ENCODE measurements at regions not wholly inside any gene's neighbourhood (a gene's known extent, or its start where the extent isn't known, plus 50 kb on each side); places are given as distances from the start of the nearest gene placed in this dataset.
"Not testable (repeated sequence)": the region's sequence is repeated elsewhere in the genome, so short reads cannot be mapped to it uniquely, and the experiment has no call there.

DNA sequence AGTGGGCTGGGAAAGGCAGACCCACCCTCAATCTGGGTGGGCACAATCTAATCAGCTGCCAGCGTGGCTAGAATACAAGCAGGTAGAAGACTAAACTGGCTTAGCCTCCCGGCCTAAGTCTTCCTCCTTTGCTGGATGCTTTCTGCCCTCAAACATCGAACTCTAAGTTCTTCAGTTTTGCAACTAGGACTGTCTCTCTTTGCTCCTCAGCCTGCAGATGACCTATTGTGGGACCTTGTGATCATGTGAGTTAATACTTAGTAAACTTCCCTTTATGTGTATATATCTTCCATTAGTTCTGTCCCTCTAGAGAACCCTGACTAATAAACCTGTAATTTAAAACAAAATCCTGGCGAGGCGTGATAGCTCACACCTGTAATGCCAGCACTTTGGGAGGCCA, 51.8 kb upstream of the SLC39A8 start:
- not testable (repeated sequence) for DNase-seq

DNA sequence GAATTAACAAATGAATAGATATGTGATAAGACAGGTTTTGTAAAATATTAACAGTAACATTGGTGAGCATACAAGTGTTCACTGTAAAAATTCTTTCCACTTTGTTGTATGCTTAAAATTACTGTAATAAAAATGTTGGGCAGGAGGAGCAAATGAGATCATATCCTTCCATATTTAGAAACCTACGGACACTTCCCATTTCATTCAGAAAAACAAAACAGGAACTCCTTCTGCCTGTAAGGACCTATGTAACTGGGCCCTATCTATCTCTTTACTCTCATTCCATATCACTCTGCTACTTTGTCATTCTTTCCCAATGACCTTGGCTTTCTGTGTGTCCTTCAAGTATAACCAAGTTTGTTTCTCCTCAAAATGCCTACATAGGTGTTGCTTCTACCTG, 53.7 kb upstream of the SLC39A8 start:
- DNase-seq: no peak

DNA sequence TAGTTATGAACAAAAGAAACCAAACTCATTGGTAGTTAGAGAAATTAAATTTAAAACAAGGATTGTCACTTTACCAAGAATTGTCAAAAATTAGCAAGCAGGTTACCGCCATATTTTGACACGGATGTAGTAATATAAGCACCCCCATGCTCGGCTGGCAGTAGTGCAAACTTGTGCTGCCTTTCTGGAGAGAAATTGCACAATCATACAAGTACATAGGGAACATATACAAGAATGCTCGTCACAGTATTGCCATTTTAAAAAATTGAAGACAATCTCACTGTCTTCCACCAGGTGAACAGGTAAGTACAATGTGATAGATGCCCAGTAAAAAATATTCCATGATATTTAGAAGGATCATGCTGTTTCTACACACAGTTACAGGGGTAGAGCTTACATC, 55.6 kb upstream of the SLC39A8 start:
- DNase-seq: no peak

DNA sequence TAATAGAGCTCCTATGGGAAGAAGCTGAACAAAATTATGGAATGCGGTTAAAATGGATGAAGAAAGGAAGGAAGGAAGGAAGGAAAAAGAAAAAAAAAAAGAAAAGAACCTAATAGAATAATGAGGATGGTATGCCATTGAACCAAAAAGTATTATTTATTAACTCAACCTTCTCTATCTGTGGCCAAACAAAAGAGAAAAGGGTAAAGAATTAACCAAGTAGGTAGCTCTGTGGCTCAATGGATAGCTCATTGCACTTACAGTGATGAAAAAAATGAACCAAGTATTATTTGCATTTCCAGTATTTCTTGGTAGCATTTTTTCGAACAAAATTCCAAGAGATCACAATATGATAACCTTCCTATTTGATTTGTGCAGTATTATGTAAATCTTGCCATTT, 56.9 kb upstream of the SLC39A8 start:
- DNase-seq: no peak

DNA sequence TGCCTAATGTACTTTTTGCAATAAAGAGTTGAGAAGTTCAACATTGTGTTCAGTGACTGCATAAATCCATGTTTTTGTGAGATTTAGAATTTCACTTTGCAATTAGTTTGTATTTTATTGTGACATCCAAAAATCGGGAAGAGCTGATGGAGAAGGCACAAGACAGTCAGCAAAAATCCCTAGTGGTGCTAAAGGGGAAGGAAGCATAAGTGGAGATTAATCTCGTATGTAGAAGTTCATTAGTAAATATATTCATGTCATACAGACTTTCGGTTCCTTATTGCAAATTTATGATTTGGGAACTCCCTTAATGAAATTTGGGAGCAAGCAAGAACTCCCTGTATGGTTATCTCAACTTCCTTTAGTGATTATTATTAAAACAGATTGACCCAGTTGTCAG, 57.8 kb upstream of the SLC39A8 start:
- DNase-seq: no peak

DNA sequence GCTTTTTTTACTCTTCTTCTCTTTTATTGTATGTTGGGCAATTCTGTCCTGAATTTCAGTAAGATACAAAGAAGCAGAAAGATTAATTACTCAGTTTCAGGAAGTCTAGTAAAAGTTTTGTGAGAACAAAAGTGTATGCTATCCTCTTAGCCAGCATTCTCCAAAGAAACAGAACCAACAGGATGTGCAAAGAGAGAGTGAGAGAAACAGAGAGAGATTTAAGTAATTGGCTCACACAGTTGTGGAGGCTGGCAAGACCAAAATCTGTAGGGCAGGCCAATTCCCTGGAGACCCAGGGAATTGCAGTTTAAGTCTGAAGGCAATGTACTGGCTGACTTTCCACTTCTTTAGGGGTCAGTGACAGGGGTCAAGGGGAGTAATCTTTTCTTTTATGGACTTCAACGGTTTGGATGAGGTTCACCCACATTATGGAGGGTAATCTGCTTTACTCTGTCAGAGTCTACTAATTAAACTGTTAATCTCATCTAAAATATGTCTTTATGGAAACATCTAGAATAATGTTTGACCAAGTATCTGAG, 59.2 kb upstream of the SLC39A8 start:
- DNase-seq: no peak

DNA sequence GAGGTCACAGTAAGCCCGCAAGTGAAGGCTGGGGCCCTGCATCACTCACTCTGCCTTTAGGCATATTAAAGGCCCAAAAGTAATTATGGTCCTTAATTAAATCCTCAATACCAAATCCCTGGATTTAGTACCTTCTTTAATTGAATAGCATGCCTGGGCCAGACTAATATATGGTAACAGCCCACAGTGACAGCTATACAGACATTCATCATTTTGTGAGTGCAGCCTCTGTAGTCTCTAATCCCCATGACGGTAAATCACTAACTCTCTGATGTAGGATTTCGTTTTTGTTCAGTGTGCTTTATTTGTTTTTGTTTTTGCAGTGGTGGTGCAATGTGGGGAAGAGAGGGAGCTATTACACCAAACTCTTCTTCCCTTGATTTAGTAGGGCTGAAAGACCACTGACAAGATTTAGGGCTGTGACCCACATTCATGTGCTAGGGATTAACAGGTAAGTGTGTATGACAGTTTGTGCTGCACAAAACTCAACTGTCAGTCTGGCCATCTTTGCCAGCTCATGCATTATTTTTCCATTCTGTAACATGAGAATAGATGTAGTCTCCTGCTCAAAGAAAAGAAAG, 60.6 kb upstream of the SLC39A8 start:
- DNase-seq: no peak

DNA sequence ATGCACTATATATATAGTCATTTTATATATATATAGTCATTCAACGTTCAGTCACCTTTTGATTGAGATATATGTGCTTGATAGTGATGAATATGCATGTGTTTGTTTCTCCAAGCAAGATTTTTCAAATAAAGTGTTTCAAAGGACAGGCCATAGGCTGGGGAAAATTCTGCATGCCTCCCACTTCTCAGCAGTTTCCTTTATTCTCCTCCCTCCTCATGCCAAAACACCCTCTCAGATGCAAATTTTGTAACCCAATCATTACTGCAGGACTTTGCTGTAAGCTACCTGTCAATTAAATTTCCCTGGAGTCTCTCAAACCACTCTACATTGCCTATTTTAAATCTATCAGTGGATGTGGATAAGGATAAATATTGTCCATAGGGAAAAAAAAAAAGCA, 65.6 kb upstream of the SLC39A8 start:
- DNase-seq: not testable (repeated sequence)

DNA sequence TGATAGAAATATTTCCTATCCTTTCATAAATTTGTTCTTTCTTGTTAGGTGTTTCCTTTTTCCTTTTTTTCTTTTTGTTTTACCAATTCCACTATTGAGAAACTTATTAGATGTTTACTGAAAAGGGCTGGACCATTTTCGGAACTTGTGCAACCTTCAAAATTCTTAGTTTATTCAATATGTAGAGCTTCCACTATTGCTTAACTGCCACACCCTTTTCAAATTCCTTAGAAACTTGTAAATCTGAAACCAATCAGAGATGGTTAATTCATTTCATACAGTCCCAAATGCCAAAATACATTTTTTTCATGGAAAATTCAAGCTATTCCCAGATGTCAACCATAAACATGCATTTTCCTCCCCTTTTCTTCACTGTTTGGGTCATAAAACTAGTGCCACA, 66.1 kb upstream of the SLC39A8 start:
- DNase-seq: no peak

DNA sequence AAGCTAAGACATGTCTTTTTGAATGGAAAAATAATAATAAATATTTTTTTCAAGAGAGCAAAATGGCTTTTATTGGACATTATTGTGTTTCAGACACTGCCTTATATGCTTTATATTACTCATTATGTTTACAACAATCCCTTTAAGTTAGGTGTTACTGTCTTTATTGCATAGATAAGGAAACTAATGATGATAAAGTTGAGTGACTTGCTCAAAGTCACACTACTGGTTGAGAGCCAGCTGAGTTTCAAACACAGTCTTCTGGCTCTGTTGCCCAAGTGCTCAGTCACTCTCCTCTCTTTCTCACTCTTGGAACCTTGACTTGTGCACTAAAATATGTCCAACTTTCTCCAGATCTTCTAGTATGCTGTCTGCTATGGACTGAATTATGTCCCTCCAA, 71.5 kb upstream of the SLC39A8 start:
- DNase-seq: no peak

DNA sequence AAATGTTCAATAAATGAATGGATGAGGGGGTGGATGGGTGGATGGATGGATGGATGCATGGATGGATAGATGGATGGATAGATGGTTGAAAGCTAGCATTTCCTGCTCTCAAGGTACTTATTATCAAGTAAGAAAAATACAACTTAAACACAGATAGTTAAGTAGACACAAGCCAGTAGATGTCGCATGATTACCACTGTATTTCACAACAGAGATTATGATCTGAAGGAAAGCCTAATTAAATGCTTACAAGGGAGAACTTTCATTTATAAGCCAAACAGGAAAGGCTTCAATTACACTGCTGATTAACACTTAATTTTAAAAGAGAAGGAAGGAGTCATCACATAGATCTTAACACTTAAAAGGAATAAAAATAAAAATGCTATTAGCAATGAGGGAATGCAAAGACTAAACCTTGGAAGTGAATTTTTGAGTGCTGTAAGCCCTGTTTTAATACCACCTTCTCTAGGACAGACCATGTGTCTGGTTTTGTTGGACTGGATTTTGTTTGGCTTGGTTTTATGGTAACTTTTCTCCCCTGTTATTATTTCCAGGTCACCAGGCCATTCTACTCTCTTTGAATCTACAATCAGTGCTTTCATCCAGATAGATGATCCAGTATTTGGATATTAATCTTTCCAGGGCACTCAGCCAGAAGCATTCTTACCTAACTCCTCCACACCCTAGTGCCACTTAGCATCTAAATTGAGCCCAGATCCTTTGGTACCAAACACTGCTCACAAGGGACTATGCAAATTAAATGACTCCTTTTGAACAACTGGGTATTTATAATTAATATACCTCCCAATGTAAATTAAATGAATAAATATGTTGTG, 75.5 kb upstream of the SLC39A8 start:
- peak in 1 of 2 donors; percentile 36 for DNase-seq

DNA sequence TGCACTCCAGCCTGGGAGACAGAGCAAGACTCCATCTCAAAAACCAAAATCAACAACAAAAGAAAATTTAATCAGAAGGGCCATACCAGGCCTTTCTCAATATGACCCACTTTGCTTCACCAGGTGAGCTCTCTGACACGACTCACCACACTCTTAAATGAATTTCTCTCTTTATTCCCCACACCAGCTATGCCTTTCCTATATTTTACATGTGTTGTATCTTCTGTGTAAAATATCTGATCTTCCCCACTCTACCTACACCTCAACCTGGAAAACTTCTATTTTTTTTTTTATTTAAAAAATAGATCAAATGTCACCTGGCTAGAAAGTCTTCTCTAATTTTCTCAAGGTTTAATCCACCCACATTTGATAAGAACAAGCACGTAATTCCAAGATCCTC, 77.6 kb upstream of the SLC39A8 start:
- no peak for DNase-seq

DNA sequence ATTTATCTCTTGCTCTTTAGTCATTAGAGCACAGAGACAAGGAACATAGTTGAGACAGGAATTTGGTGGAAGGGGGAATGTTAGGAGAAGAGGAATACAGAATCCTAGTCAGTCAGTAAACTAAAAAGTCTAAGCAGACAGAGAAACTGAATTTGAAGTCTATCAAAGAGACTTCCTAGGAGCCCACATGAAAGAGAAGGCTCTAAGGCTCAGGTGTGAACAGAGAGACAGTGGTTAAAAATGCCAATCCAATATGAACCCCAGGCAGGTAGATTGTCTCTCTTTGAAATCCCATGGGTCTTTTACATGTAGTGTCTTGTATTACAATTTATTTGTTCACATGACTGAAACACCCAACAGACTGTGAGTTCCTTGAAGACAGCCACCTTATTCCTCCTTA, 77.8 kb upstream of the NFKB1 start:
- no peak for DNase-seq

DNA sequence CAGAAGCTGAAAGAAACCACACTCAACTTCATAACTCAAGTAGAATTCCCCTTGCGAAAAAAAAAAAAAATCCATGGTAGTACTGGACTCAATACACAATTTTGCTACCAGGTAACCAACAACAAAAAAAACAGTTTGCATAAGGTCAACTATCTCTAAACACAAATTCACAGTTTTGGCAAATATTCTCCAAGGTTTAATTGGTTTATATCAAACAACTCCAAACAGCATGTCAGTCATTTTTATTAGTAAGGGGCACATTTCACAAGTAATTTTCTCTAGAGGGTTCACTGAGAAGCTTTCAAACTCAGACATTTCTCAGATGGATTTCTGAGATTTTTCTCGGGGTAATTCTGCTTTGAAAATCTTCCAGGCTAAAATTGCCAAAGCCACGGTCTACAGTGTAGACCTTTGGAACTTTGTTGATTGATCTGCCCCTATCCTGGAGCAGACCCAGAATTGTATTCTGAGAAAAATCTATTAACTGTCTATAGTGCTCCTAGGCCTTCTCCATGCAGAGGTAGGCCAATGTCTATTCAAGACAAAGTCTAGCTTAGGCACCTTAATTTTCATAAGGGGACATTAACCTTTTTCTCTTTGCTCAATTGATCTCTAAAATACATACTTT, 73.7 kb upstream of the NFKB1 start:
- no peak for DNase-seq

DNA sequence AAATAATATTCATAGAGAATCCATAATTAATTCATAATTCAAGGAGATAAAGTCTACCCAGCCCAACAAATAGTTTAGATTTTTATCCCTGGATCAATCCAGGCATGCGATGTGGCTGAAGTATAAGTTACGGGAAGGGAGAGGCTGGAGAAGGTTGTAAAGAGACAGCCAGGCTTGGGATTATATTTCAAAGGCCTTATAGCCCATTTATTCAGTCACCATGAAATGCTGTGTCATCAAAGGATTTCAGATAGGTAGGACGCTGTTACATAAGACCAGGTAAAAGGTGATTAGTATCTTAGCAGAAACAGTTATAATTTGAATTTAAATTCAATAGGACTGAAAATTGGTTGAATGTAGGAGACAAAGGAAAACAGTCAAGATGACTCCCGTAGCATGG, 73.0 kb upstream of the NFKB1 start:
- DNase-seq: no peak

DNA sequence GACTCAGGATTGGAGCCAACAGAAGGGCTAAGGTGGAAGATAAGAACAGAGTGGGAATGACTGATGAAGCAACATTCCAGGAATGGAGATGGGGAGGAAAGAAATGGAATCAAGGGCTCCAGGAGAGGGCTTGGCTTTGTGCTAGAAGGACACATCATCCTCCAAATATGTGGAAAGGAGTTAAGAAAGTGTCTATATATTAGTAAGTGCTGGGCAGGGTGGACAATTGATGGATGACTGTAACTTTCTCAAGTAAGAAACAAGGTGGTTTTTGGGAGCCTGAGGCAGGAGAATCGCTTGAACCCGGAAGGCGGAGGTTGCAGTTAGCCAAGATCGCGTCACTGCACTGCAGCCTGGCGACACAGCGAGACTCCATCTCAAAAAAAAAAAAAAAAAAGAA, 71.6 kb upstream of the NFKB1 start:
- no peak for DNase-seq

DNA sequence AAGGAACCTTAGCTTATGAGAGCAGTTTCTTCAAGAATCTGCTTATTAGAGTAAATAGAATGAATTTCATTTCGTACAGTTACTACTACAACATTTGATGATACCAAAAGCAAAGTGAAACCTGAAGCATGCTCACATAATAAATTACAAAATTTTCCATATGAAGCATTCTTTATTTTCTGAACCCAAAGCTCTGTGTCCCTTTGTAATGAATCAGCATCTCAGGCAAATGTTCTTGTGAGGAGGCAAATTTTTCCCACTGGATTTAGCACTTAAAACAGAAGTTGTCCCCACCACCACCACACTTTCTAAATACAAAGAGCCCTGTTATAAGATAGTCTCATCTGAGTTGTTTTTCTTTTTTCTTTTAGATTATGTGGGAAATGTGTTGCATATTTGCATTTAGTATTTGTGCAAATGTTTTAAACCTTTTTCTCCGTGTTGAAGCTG, 70.7 kb upstream of the NFKB1 start:
- DNase-seq: no peak

DNA sequence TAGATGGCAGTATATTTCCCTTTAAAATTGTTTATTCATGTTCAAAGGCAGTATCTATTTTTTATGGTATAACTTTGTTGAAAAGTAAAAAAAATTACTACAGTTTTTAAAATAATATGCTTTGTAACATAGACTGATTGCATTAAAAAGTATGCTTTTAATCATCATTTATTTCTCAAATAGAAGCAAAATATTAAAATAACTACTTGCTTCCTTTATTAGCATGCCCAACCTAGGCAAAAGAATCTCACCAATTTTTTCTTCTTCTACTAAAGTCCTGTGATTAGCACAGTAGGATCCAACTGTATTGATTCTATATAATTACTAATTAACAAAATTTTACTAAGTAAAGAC, 69.6 kb upstream of the NFKB1 start:
- DNase-seq: no peak

DNA sequence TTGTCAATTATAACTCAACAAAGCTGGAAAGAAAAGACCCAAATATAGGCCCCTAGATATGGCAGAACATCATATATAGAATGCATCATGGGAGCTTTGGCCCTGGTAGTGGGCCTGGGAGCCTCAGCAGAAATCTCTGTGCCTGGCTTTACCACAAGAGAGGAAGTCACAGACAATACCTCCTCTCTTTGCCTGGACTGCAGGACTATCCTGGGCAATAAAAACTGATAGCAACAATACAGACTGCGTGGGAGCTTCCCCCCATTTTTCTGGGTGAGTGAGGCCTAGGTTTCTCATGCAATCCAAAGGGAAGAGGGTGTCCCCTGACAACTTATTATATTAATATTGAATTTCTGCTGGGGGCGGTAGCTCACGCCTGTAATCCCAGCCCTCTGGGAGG, 64.0 kb upstream of the NFKB1 start:
- no peak for DNase-seq

DNA sequence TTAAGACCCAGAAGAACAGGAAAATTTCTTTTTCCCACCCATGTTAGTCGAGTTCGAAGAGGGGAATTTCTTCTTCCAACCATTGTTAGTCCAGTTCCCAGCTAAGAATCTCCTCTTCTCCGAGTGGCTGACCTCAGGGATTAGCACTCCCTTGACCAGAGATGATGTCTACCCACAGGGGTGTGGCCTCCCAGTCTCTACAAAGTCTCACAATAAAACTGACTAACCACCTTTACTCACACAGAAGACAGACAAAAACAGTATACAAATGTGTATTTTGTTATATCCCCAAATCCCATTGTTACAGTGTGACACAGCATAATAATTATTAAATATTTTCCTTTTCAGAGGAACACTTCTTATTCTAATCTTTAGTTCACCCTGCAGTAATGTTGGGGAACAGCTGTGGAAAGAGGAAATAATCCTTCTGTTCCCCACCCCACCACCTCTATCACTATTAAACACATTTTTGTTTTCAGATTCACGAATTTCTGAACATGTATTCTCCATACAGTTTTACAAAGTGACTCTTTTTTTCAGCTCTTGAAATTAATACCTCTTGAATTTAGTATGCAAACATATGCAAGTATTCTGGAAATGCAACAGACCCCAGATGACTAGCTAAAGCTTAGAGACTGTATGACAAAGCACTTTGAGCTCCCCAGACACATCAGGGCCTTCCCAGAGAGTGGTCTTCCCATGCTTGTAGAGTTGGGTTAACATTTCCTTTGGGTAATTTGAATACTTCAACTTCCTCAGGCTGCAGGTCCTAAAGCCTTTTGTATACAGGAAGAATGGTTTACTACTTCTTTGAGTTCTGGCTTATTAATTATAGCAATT, 62.5 kb upstream of the NFKB1 start:
- DNase-seq: no peak

DNA sequence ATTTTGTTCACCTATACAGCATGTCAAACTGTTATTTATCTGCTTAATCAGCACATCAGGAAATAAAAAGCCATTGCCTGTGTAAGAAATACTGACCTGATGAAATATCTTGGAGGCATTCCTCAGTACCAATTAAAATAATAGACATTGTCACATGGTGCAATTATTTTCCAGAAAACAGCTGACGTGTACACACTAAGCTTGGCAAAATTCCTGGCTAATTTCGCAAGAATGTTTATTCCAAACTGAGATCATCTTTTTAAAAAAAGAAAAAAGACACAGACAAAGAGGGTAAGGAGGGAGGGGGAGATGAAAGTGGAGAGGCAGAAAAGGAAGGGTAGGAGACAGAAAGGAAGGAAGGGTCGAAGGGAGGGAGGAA, 61.9 kb upstream of the NFKB1 start:
- DNase-seq: no peak

DNA sequence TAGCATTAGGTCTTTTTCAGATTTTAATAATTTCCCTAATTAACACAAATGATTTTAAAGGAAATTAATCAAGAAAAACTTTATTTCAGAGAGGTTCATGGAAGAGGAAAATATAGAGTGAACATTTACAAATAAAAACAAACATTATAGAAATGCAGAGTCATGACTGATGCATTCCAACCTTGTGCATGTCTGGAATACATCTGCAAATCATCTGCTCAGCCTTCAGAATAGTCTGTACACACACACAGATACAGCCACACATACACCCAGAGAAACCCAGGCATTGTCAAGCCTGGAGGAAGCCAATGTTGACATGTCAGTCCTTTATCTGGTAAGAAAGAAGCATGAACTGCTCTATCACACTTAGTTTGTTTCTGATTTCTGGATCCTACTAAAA, 61.3 kb upstream of the NFKB1 start:
- no peak for DNase-seq

DNA sequence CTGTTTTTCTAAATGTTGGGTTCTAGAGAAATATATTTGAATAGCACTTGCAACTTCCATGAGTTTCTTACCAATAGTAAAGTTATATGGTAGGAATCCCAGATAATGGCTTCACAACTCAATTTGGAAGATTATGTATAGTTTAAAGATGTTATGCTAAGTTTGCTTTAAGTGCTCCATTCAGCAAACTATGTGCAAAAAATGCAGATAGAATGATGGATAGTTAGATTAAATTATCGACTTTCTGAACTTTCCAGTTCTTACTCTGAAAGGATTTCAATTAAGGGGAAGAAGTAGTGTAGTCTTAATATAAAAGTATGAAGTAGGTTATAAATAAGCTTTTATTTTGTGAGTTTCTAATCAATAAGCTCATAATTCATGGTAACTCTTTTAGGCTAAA, 60.7 kb upstream of the NFKB1 start:
- DNase-seq: no peak
